ENCODE measurements at regions not wholly inside any gene's neighbourhood (a gene's known extent, or its start where the extent isn't known, plus 50 kb on each side); places are given as distances from the start of the nearest gene placed in this dataset.

DNA sequence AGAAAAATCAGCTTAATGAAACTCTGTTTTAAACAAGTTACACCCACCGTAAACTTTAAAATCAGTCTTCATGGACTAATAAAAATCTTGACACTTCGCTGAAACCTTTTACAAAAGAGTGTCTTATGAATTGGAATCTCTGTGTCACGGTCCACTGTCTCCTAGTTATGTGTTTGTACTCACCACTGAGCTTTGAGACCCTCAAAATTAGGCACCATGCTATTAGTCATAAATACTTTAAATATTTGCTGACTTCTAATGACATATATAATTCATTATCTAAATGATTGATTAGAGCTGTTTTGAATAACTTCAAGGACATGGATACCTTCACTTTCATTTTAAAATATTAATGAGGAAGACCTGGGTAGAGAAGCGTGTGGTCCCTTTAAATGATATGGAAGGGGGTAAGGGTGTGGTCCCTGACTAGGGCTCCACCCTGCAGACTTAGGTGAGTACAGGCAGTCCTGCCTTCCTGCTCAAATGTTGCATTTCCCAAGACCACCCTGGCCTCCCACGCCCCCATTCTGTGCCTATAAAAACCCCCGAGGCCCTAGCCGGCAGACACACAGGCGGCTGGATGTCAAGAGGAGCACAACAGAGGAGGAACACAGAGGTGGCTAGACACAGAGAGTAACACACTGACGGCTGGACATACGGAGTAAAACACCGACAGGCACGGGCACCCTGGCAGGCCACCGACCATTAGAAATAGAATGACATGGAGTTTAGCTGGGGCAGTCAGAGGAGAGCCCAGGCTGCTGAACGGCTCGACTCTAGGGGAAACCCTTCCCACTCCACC, 179.0 kb upstream of the CDH9 start:
- ATAC-seq (ENCODE audit: insufficient number of reproducible peaks, low FRiP score, low read depth) (no peak), DNase-seq (ENCODE audit: low spot score) (no peak)
- TF ChIP-seq, protein P1, sequence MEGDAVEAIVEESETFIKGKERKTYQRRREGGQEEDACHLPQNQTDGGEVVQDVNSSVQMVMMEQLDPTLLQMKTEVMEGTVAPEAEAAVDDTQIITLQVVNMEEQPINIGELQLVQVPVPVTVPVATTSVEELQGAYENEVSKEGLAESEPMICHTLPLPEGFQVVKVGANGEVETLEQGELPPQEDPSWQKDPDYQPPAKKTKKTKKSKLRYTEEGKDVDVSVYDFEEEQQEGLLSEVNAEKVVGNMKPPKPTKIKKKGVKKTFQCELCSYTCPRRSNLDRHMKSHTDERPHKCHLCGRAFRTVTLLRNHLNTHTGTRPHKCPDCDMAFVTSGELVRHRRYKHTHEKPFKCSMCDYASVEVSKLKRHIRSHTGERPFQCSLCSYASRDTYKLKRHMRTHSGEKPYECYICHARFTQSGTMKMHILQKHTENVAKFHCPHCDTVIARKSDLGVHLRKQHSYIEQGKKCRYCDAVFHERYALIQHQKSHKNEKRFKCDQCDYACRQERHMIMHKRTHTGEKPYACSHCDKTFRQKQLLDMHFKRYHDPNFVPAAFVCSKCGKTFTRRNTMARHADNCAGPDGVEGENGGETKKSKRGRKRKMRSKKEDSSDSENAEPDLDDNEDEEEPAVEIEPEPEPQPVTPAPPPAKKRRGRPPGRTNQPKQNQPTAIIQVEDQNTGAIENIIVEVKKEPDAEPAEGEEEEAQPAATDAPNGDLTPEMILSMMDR (IDR thresholded peaks at IDR 0.05) = no peak
- Histone ChIP-seq H3K4me1 (ENCODE audit: control insufficient read depth in 1 of 2, low read depth in 2 of 2) (no peaks in the 10 kb centered on the region), H3K36me3 (no peaks in the 10 kb centered on the region), H3K4me3 (no peak overlapping the region), H3K27ac (no peak overlapping the region), H3K27me3 (replicated peaks; ENCODE audit: insufficient read depth) (no peaks in the 10 kb centered on the region), H3K9me3 (no peaks in the 10 kb centered on the region)

DNA sequence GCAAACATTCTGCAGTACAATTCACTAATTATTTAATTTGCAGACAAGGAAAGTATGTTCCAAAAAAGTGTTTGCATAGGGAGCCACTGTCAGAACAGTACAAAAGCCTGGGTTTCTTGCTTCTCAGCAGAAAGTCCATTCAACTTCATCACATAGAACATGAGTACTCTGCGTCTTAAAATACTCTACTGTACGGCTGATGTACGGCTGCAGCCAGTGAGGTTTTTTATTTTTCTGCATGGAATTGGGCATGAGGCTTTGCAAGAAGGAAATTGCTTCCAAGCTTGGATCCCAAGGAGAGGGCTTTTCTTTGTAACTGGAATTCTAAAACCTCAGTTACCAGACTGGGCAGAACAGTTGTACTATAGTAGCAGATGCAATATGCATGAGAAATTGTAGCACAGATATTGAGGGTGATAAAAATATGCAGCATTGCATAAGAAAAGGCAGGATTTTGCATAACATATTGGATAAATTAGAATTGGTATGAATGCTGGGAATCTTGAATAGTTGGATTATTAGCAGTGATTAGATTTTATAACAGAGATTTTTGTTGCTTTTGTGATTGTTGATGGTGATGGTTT, 178.1 kb upstream of the CDH9 start:
- TF ChIP-seq, protein P1 (IDR thresholded peaks at IDR 0.05) = no peak
- Histone ChIP-seq H3K36me3 (no peaks in the 10 kb centered on the region), H3K27me3 (replicated peaks; ENCODE audit: insufficient read depth) (no peaks in the 10 kb centered on the region), H3K4me3 (no peak overlapping the region), H3K9me3 (no peaks in the 10 kb centered on the region), H3K4me1 (ENCODE audit: control insufficient read depth in 1 of 2, low read depth in 2 of 2) (no peaks in the 10 kb centered on the region), H3K27ac (no peak overlapping the region)
- DNase-seq (ENCODE audit: low spot score) = no peak
- no peak for ATAC-seq (ENCODE audit: insufficient number of reproducible peaks, low FRiP score, low read depth)

DNA sequence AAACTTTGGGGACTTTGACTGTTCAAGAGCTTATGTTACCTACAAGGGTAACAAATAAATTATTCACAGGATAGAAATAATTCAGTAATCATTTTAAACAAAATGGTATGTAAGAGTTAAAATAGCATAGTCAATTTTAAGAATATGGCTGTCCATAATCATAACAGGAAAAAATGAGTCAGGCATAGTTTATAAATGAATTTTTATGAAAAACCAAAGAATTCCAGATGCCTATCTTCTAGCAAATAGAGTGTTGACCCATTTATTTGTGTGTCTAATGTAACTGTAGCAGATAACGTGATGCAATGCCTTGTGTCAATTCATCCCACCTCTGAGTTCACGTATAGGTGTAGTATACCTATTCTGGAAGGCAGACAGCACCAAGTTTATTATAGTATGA, 169.7 kb upstream of the CDH9 start:
- Histone ChIP-seq H3K4me1 (ENCODE audit: control insufficient read depth in 1 of 2, low read depth in 2 of 2) (no peaks in the 10 kb centered on the region), H3K36me3 (no peaks in the 10 kb centered on the region), H3K27ac (no peak overlapping the region), H3K27me3 (replicated peaks; ENCODE audit: insufficient read depth) (no peaks in the 10 kb centered on the region), H3K9me3 (no peaks in the 10 kb centered on the region), H3K4me3 (no peak overlapping the region)
- TF ChIP-seq, protein P1 (IDR thresholded peaks at IDR 0.05) = no peak
- DNase-seq (ENCODE audit: low spot score) = no peak
- ATAC-seq (ENCODE audit: insufficient number of reproducible peaks, low FRiP score, low read depth) = no peak

DNA sequence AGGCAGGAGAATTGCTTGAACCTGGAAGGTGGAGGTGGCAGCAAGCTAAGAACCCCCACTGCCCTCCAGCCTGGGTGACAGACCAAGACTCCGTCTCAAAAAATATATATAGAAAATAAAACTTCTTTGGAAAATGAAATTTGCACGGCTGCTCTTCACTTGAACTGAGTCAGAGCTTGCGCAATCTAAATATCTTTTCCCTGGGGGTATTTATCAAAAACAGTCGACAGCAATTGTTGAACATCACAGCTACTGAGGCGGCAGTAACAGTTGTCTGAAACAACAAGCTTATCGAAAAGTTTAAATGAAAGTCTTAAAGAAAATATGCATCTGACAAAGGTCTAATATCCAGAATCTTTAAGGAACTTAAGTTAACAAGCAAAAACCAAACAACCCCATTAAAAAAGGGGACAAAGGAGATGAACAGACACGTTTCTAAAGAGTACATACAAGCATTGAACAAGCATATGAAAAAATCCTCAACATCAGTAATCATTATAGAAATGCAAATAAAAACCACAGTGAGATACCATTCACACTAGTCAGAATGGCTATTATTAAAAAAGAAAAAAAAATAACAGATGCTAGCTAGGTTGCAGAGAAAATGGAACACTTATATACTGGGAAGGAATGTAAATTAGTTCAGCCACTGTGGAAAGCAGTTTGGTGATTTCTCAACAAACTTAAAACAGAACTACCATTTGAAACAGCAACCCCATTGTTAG, 153.6 kb upstream of the CDH9 start:
- no peak overlapping the region for H3K27ac ChIP-seq
- no peaks in the 10 kb centered on the region for H3K36me3 ChIP-seq
- H3K27me3 ChIP-seq (replicated peaks; ENCODE audit: insufficient read depth) = no peaks in the 10 kb centered on the region
- TF ChIP-seq, protein P1 (IDR thresholded peaks at IDR 0.05) = no peak
- no peak overlapping the region for H3K4me3 ChIP-seq
- DNase-seq (ENCODE audit: low spot score) (no peak), ATAC-seq (ENCODE audit: insufficient number of reproducible peaks, low FRiP score, low read depth) (no peak)
- no peaks in the 10 kb centered on the region for H3K4me1 ChIP-seq (ENCODE audit: control insufficient read depth in 1 of 2, low read depth in 2 of 2)
- H3K9me3 ChIP-seq = no peaks in the 10 kb centered on the region

DNA sequence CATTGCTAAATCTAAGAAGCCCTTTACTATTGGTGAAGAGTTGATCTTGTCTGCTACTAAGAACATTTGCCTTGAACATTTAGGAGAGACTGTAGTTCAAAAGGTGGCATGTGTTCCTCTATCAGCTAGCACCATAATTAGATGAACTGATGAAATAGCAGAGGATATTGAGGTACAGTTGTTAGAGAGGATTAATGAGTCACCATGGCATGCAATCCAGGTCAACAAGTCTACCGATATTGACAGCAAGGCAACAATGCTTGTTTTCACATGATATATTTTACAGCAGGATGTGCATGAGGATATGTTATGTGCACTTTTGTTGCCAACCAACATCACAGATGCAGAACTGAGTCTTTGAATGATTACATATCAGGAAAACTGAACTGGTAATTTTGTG, 134.3 kb upstream of the CDH9 start:
- H3K27ac ChIP-seq = no peak overlapping the region

More for the DNA sequence above, 134.3 kb upstream of the CDH9 start:
- no peak for ATAC-seq (ENCODE audit: insufficient number of reproducible peaks, low FRiP score, low read depth)
- no peaks in the 10 kb centered on the region for H3K4me1 ChIP-seq (ENCODE audit: control insufficient read depth in 1 of 2, low read depth in 2 of 2)
- H3K4me3 ChIP-seq = no peak overlapping the region
- no peaks in the 10 kb centered on the region for H3K36me3 ChIP-seq
- no peak for DNase-seq (ENCODE audit: low spot score)
- H3K9me3 ChIP-seq = no peaks in the 10 kb centered on the region
- no peaks in the 10 kb centered on the region for H3K27me3 ChIP-seq (replicated peaks; ENCODE audit: insufficient read depth)
- TF ChIP-seq, protein P1 (IDR thresholded peaks at IDR 0.05) = no peak
